SK-N-SH (cell line): ENCODE measurements at regions not wholly inside any gene's neighbourhood (a gene's known extent, or its start where the extent isn't known, plus 50 kb on each side); places are given as distances from the start of the nearest gene placed in this dataset.

Source experiments
- CTCF ChIA-PET: fragments of 300-600, 350-600 bp; formaldehyde crosslinking; extraction: SDS; loops from one replicate; lab custom pipeline; 2021; lab: Yijun Ruan, JAX
- POLR2A ChIA-PET: fragments of 350-600 bp; sonication (Branson Sonifier 250); formaldehyde crosslinking; extraction: SDS; loops from one replicate; lab custom pipeline; 2020; ENCODE audit warnings: antibody characterized with exemption, inconsistent platforms; lab: Yijun Ruan, JAX
- DNase-seq: peaks from one replicate; pipeline ENCODE4 v3.0.0; 2012
- H2AFZ ChIP-seq: fragments of 200-600 bp; sonication (generic); 2 replicates; pipeline ENCODE4 v1.8.1; 2016; ENCODE audit warnings: antibody characterized with exemption, mild to moderate bottlenecking, low read depth
- H3F3A ChIP-seq: fragments of 200-600 bp; sonication (generic); replicated peaks from 2 replicates; pipeline ENCODE3; 2016; ENCODE audit warnings: antibody characterized with exemption, mild to moderate bottlenecking; ENCODE audit not compliant: insufficient read depth
- H3K27ac ChIP-seq, 2 experiments: fragments of 200-500 bp in 1 of 2; fragments of 200-600 bp in 1 of 2; sonication (Bioruptor generic) in 1 of 2; sonication (generic), shearing (Covaris generic) in 1 of 2; 2 replicates each; pipeline versions ENCODE4 v1.5.1 to v1.6.1; 2014 to 2016; ENCODE audit warnings: low read depth in 2 of 2, inconsistent platforms in 1 of 2, low read length in 1 of 2, mild to moderate bottlenecking in 1 of 2, mixed read lengths in 1 of 2
- H3K27me3 ChIP-seq: fragments of 200-600 bp; sonication (generic), shearing (Covaris generic); 2 replicates; pipeline ENCODE4 v1.6.1; 2016; ENCODE audit warnings: mixed run types; ENCODE audit not compliant: insufficient read depth
- H3K36me3 ChIP-seq, 2 experiments: fragments of 200-500 bp in 1 of 2; fragments of 200-600 bp in 1 of 2; sonication (Bioruptor generic) in 1 of 2; sonication (generic) in 1 of 2; replicated peaks in 1 of 2; 2 replicates each; pipeline versions ENCODE3 to v1.5.1; 2014 to 2016; ENCODE audit warnings: low read length in 1 of 2, mild to moderate bottlenecking in 1 of 2; ENCODE audit not compliant: insufficient read depth in 2 of 2, control insufficient read depth in 1 of 2
- H3K4me1 ChIP-seq, 2 experiments: fragments of 200-500 bp in 1 of 2; fragments of 200-600 bp in 1 of 2; sonication (Bioruptor generic) in 1 of 2; sonication (generic), shearing (Covaris generic) in 1 of 2; 2 replicates each; pipeline versions ENCODE4 v1.5.1 to v1.6.1; 2014 to 2016; ENCODE audit warnings: low read depth in 1 of 2, low read length in 1 of 2, mixed run types in 1 of 2; ENCODE audit not compliant: insufficient read depth in 2 of 2, control insufficient read depth in 1 of 2
- H3K4me2 ChIP-seq: fragments of 200-600 bp; sonication (generic), shearing (Covaris generic); 2 replicates; pipeline ENCODE4 v1.6.1; 2017; ENCODE audit warnings: mixed run types
- H3K4me3 ChIP-seq, 2 experiments: fragments of 200-500 bp in 1 of 2; fragments of 200-600 bp in 1 of 2; sonication (Bioruptor generic) in 1 of 2; sonication (generic), shearing (Covaris generic) in 1 of 2; 2 replicates each; pipeline versions ENCODE4 v1.5.1 to v1.8.1; 2014 to 2016; ENCODE audit warnings: low read depth in 2 of 2, inconsistent platforms in 1 of 2, low read length in 1 of 2, mild to moderate bottlenecking in 1 of 2, mixed read lengths in 1 of 2, moderate library complexity in 1 of 2
- H3K79me2 ChIP-seq: fragments of 200-600 bp; sonication (generic); 2 replicates; pipeline ENCODE4 v1.8.1; 2017; ENCODE audit warnings: mild to moderate bottlenecking; ENCODE audit not compliant: insufficient read depth
- H3K9ac ChIP-seq: fragments of 200-600 bp; sonication (generic); 2 replicates; pipeline ENCODE4 v1.6.1; 2017; ENCODE audit warnings: mixed run types
- H3K9me2 ChIP-seq: fragments of 200-600 bp; sonication (generic); 2 replicates; pipeline ENCODE4 v1.6.1; 2017; ENCODE audit warnings: mixed run types
- H3K9me3 ChIP-seq: fragments of 200-600 bp; sonication (generic); 2 replicates; pipeline ENCODE4 v1.6.1; 2017; ENCODE audit warnings: mixed run types, mild to moderate bottlenecking, moderate library complexity
- H4K20me1 ChIP-seq: fragments of 200-600 bp; sonication (generic); 2 replicates; pipeline ENCODE4 v1.6.1; 2017; ENCODE audit warnings: mild to moderate bottlenecking, mixed run types; ENCODE audit not compliant: insufficient read depth
- CHD2 ChIP-seq: fragments of 150-350 bp; IDR thresholded peaks from 2 replicates; pipeline ENCODE4 v1.6.1; 2018; ENCODE audit warnings: low read length; ENCODE audit not compliant: partially characterized antibody
- CTCF ChIP-seq: fragments of 200-600 bp; sonication (generic); IDR thresholded peaks from 2 replicates; pipeline ENCODE4 v1.6.1; 2017; ENCODE audit warnings: antibody characterized with exemption, mild to moderate bottlenecking, moderate library complexity
- FOSL2 ChIP-seq: IDR thresholded peaks from 2 replicates; pipeline ENCODE4 v1.4.0; 2012; ENCODE audit warnings: low read depth, mild to moderate bottlenecking, moderate library complexity, borderline replicate concordance
- FOXJ3 ChIP-seq: sonication (generic); formaldehyde crosslinking; IDR thresholded peaks from 2 replicates; pipeline ENCODE4 v1.5.1; 2020; ENCODE audit warnings: mild to moderate bottlenecking, missing genetic modification reagents
- FOXM1 ChIP-seq: IDR thresholded peaks from 2 replicates; pipeline ENCODE4 v1.4.0; 2012; ENCODE audit warnings: low read depth, mild to moderate bottlenecking
- GABPA ChIP-seq: IDR thresholded peaks from 2 replicates; pipeline ENCODE4 v1.4.0; 2012; ENCODE audit warnings: low read depth, mild to moderate bottlenecking
- GATA2 ChIP-seq: sonication (generic); formaldehyde crosslinking; IDR thresholded peaks from 2 replicates; pipeline ENCODE4 v1.5.0; 2020; ENCODE audit warnings: mild to moderate bottlenecking, missing genetic modification reagents
- JUND ChIP-seq: IDR thresholded peaks from 2 replicates; pipeline ENCODE4 v1.4.0; 2012
- MXI1 ChIP-seq: IDR thresholded peaks from 2 replicates; pipeline ENCODE4 v1.6.1; 2012; ENCODE audit warnings: mild to moderate bottlenecking, low read depth, low read length, improper control_type of control experiment
- NRF1 ChIP-seq: IDR thresholded peaks from 2 replicates; pipeline ENCODE4 v1.6.1; 2012; ENCODE audit warnings: low read depth, mild to moderate bottlenecking, low read length
- PBX3 ChIP-seq: IDR thresholded peaks from 2 replicates; pipeline ENCODE4; 2012
- POLR2AphosphoS5 ChIP-seq: IDR thresholded peaks from 2 replicates; pipeline ENCODE4 v1.6.1; 2012; ENCODE audit warnings: low read depth, low read length
- RCOR1 ChIP-seq: fragments of 150-350 bp; IDR thresholded peaks from 2 replicates; pipeline ENCODE4 v1.6.1; 2017; ENCODE audit warnings: antibody characterized with exemption, low read length
- RXRA ChIP-seq: IDR thresholded peaks from 2 replicates; pipeline ENCODE4 v1.4.0; 2012; ENCODE audit warnings: low read depth, mild to moderate bottlenecking, borderline replicate concordance
- SIN3A ChIP-seq: IDR thresholded peaks from 2 replicates; pipeline ENCODE4 v1.6.1; 2012; ENCODE audit warnings: low read depth, mild to moderate bottlenecking, low read length, moderate library complexity, borderline replicate concordance
- TAF1 ChIP-seq: IDR thresholded peaks from 2 replicates; pipeline ENCODE4 v1.6.1; 2012; ENCODE audit warnings: low read depth, mild to moderate bottlenecking, low read length, moderate library complexity, borderline replicate concordance
- ZBTB33 ChIP-seq: IDR thresholded peaks from 2 replicates; pipeline ENCODE4 v1.4.0; 2012; ENCODE audit warnings: low read depth, borderline replicate concordance
- WGBS: methylation state at CpG from one replicate; pipeline ENCODE4 v1.1.6; 2017; ENCODE audit warnings: low lambda C conversion rate; 5-methylcytosine and 5-hydroxymethylcytosine counted together
- TF ChIP-seq, protein P1 (sequence below): IDR thresholded peaks from 2 replicates; pipeline ENCODE4 v1.4.0; 2012; ENCODE audit warnings: low read depth, borderline replicate concordance
- TF ChIP-seq, protein P2 (sequence below): IDR thresholded peaks from 2 replicates; pipeline ENCODE4 v1.4.0; 2012; ENCODE audit warnings: low read depth

DNA sequence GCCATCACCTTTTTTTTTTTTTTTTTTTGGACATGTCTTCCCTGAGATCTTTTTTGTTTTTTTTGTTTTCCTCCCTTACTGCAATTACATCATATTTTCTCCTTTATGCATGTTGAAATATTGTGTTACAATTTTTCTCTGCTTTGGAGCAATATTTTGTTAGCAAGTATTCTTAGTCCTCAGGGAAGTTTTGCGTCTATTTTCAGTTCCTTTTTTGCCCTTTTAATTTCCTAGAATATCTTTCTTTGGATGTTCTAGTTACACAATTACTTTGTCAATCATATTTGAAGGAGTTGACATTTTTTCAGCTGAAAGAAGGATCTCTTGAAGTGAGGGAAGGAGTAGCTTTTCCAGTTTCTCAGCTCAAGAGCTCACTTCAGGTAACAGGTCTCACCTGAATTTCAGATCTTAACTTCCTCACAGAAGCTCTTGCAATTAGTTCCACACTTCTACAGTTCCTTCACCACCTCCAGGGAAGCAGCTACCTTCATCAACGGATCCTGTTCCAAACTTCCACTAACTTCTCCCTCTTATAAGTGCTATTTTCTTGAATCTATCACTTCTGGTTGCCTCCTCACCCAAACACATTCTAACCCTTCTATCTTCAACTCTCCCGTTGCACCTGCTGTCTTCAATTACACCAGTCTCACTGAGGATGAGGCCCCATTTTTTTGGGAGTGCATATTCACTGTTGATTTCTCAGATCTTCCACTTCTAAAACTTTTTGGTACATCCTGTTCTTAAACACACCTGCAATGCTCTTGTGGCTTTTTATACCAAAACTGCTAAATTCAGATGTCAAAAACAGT, 57.8 kb upstream of the CPOX start:
- DNase-seq: no peak
- H3K79me2 ChIP-seq: no peaks in the 10 kb centered on the region
- H3K27me3 ChIP-seq: no peaks in the 10 kb centered on the region
- H3F3A ChIP-seq: no peaks in the 10 kb centered on the region
- H3K9me2 ChIP-seq: no peaks in the 10 kb centered on the region
- WGBS: 43% methylated on average over 3 of the region's 3 CpGs
- no peaks in the 10 kb centered on the region for H3K36me3 ChIP-seq
- H3K9me3 ChIP-seq: no peaks in the 10 kb centered on the region
- no peak overlapping the region for H3K4me3 ChIP-seq
- H3K4me2 ChIP-seq: no peak overlapping the region
- H2AFZ ChIP-seq: no peak overlapping the region
- no peak overlapping the region for H3K9ac ChIP-seq
- no peaks in the 10 kb centered on the region for H3K4me1 ChIP-seq
- POLR2A ChIA-PET: no interaction called here
- CTCF ChIA-PET: interaction anchor here (0.6 to 1.9 kb wide), 2 partner anchors 49 to 1594 kb away, joined by 3 to 4 read pairs; no protein-coding TSS in a partner anchor
- H3K27ac ChIP-seq: no peak overlapping the region
- H4K20me1 ChIP-seq: no peaks in the 10 kb centered on the region
- TF ChIP-seq GABPA (no peak), POLR2AphosphoS5 (no peak), FOSL2 (no peak), FOXM1 (no peak), SIN3A (no peak), RXRA (no peak), MXI1 (no peak), PBX3 (no peak), CHD2 (no peak), RCOR1 (no peak), JUND (no peak), FOXJ3 (CRISPR knock-in tag) (no peak), CTCF (no peak), ZBTB33 (no peak), TAF1 (no peak), GATA2 (CRISPR knock-in tag) (no peak), NRF1 (no peak)
- TF ChIP-seq, protein P1, sequence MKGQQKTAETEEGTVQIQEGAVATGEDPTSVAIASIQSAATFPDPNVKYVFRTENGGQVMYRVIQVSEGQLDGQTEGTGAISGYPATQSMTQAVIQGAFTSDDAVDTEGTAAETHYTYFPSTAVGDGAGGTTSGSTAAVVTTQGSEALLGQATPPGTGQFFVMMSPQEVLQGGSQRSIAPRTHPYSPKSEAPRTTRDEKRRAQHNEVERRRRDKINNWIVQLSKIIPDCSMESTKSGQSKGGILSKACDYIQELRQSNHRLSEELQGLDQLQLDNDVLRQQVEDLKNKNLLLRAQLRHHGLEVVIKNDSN: no peak
- TF ChIP-seq, protein P2, sequence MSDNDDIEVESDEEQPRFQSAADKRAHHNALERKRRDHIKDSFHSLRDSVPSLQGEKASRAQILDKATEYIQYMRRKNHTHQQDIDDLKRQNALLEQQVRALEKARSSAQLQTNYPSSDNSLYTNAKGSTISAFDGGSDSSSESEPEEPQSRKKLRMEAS: no peak
- TF ChIP-seq, all 33 proteins: peak for 0
